Vagina (tissue), 2 donors: ENCODE measurements at regions not wholly inside any gene's neighbourhood (a gene's known extent, or its start where the extent isn't known, plus 50 kb on each side); places are given as distances from the start of the nearest gene placed in this dataset.

Experiments used
- DNase-seq, 2 donors: peaks; one replicate each; pipeline ENCODE4 v3.0.0-alpha.2; 2017; ENCODE audit errors: extremely low spot score in 2 of 2
- H3K27ac ChIP-seq: fragments of 200-600 bp; sonication (generic); one replicate; pipeline ENCODE4 v1.5.1; 2019
- H3K27me3 ChIP-seq: fragments of 200-600 bp; sonication (generic); one replicate; pipeline ENCODE4 v1.5.1; 2019
- H3K36me3 ChIP-seq, 2 donors: fragments of 200-600 bp; sonication (generic); one replicate each; pipeline ENCODE4 v1.5.1; 2017 to 2019
- H3K4me1 ChIP-seq: fragments of 200-600 bp; sonication (generic); one replicate; pipeline ENCODE4 v1.5.1; 2019
- H3K4me3 ChIP-seq, 2 donors: fragments of 200-600 bp; sonication (generic); 1 replicate in 1 of 2; 2 replicates in 1 of 2; pipeline ENCODE4 v1.5.1; 2016 to 2019
- H3K9me3 ChIP-seq: fragments of 200-600 bp; sonication (generic); one replicate; pipeline ENCODE4 v1.5.1; 2019
- POLR2A ChIP-seq, 2 donors: fragments of 450-650 bp; IDR thresholded peaks; one replicate each; pipeline ENCODE4 v1.6.1; 2017; ENCODE audit warnings: antibody characterized with exemption in 2 of 2, mild to moderate bottlenecking in 2 of 2, moderate library complexity in 2 of 2
- POLR2AphosphoS5 ChIP-seq, 2 donors: sonication (generic); formaldehyde crosslinking; IDR thresholded peaks; one replicate each; pipeline ENCODE4 v1.9.0; 2017; ENCODE audit warnings: antibody characterized with exemption in 2 of 2, mild to moderate bottlenecking in 2 of 2, low read depth in 1 of 2; ENCODE audit not compliant: insufficient read depth in 1 of 2
- intact Hi-C: fragments of 100-400 bp; cut with DNase I; formaldehyde crosslinking; loops from one replicate; pipeline ENCODE4 v1.15.1; 2023
- TF ChIP-seq, protein P1 (sequence below), 3 experiments: fragments of 450-650 bp in 2 of 3; fragments of 200-600 bp in 1 of 3; sonication (generic) in 1 of 3; IDR thresholded peaks; one replicate each; pipeline ENCODE4 v1.5.1; 2017 to 2019; ENCODE audit warnings: antibody characterized with exemption in 3 of 3, mild to moderate bottlenecking in 2 of 3, moderate library complexity in 2 of 3

DNA sequence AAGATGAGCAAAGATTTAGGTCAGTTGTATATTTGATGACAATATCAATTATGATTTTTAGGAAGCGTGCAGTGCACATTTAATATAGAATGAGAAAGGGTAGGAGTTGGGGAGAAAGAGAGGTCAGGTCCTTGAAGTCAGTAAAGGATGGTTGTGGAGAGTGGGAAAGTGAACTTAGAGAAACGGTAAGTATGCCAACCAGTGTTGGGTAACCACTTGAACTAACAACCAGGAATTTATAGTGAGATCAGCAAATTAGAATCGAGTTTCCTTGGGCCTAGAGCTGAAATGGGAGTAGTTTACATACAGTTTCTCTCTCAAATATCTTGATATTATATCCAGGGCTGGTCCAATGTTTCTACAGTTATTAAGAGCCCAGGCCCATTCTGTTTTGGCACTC, 188.5 kb upstream of the RBMS3 start:
- DNase-seq, result no peak
- H3K9me3 ChIP-seq, result no peaks in the 10 kb centered on the region
- no peaks in the 10 kb centered on the region for H3K36me3 ChIP-seq
- intact Hi-C loops, result no loop called here
- H3K27me3 ChIP-seq, result no peaks in the 10 kb centered on the region
- H3K4me1 ChIP-seq, result no peaks in the 10 kb centered on the region
- no peak for TF ChIP-seq POLR2A (IDR thresholded peaks at IDR 0.05)
- TF ChIP-seq, protein P1, sequence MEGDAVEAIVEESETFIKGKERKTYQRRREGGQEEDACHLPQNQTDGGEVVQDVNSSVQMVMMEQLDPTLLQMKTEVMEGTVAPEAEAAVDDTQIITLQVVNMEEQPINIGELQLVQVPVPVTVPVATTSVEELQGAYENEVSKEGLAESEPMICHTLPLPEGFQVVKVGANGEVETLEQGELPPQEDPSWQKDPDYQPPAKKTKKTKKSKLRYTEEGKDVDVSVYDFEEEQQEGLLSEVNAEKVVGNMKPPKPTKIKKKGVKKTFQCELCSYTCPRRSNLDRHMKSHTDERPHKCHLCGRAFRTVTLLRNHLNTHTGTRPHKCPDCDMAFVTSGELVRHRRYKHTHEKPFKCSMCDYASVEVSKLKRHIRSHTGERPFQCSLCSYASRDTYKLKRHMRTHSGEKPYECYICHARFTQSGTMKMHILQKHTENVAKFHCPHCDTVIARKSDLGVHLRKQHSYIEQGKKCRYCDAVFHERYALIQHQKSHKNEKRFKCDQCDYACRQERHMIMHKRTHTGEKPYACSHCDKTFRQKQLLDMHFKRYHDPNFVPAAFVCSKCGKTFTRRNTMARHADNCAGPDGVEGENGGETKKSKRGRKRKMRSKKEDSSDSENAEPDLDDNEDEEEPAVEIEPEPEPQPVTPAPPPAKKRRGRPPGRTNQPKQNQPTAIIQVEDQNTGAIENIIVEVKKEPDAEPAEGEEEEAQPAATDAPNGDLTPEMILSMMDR (IDR thresholded peaks at IDR 0.05), result no peak
- TF ChIP-seq POLR2AphosphoS5 (IDR thresholded peaks at IDR 0.05; ENCODE audit: insufficient read depth in 1 of 2, low read depth in 1 of 2), result no peak
- no peak overlapping the region for H3K4me3 ChIP-seq
- H3K27ac ChIP-seq, result no peak overlapping the region

DNA sequence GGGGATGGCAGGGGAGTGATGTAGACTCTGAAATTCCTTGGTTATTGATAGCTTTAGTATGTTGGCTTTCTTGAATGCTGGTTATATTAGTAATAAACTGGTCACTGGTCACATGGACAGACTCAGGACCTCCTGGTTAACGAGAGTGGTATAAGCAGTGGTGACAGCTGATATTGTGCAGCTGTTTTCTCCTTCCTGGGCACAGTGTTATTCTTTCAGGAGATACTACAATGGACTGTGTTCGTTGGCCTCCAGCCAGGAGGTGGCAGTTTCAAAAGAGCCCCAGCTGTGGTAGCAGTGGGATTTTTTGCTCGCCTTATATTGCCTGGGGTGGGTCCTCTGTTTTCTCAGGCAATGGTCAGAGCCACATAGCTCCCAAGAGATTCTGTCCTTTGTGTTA, 181.6 kb upstream of the RBMS3 start:
- Histone ChIP-seq H3K4me1 (no peaks in the 10 kb centered on the region), H3K27me3 (no peaks in the 10 kb centered on the region), H3K4me3 (no peak overlapping the region), H3K36me3 (no peaks in the 10 kb centered on the region), H3K27ac (no peak overlapping the region), H3K9me3 (no peaks in the 10 kb centered on the region)
- intact Hi-C loops, result no loop called here
- DNase-seq, result no peak
- TF ChIP-seq POLR2AphosphoS5 (IDR thresholded peaks at IDR 0.05; ENCODE audit: insufficient read depth in 1 of 2, low read depth in 1 of 2), result no peak
- TF ChIP-seq POLR2A (IDR thresholded peaks at IDR 0.05), result no peak
- TF ChIP-seq, protein P1 (IDR thresholded peaks at IDR 0.05), result no peak

DNA sequence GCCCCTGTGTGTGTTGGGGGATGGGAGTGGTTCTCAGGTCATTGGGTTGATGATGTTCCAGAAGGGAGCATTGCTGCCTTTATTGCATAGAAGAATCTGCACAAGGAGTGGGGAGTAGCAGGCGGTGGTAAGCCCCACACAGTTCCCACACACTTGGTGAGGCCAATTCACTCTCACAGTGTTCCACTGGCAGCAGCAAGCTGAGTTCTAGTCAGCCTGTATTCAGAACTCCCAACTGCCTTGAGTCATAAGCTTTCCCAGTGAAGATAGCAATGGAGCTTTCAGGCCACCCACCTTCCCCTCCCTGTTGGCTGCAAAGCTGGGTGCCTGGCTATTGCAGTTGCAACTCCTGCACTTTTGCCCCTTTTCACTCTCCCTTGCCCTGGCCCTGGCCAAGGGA, 181.1 kb upstream of the RBMS3 start:
- intact Hi-C loops, result no loop called here
- no peak for TF ChIP-seq POLR2A (IDR thresholded peaks at IDR 0.05)
- TF ChIP-seq, protein P1 (IDR thresholded peaks at IDR 0.05), result no peak
- TF ChIP-seq POLR2AphosphoS5 (IDR thresholded peaks at IDR 0.05; ENCODE audit: insufficient read depth in 1 of 2, low read depth in 1 of 2), result no peak

DNA sequence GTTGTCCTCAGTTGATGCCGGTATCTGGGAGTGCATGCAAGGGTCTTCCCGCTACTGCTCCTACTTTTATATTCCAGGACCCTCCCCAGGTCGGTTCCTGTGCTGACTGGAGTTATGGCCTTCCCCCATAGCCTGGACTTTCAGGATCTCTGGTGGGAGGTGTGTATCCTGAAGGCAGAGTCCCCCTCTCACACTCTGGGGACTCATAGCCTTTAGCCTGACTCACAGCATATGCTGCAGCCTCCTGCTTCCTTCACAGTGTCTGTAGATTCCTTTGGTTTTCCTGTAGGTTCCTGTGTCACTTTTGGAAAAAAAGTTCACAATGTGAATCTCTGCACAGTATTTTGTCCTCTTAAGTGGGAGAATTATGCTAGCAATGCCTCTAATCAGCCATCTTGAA, 180.6 kb upstream of the RBMS3 start:
- TF ChIP-seq POLR2AphosphoS5 (IDR thresholded peaks at IDR 0.05; ENCODE audit: insufficient read depth in 1 of 2, low read depth in 1 of 2) (no peak), POLR2A (IDR thresholded peaks at IDR 0.05) (no peak)
- TF ChIP-seq, protein P1 (IDR thresholded peaks at IDR 0.05), result no peak
- H3K36me3 ChIP-seq, result no peaks in the 10 kb centered on the region
- intact Hi-C loops, result no loop called here
- no peak overlapping the region for H3K4me3 ChIP-seq
- no peak overlapping the region for H3K27ac ChIP-seq
- no peaks in the 10 kb centered on the region for H3K27me3 ChIP-seq
- no peak for DNase-seq
- H3K4me1 ChIP-seq, result no peaks in the 10 kb centered on the region
- H3K9me3 ChIP-seq, result no peaks in the 10 kb centered on the region

More for the DNA sequence above, 181.1 kb upstream of the RBMS3 start:
- no peaks in the 10 kb centered on the region for H3K36me3 ChIP-seq
- no peaks in the 10 kb centered on the region for H3K27me3 ChIP-seq
- no peak overlapping the region for H3K4me3 ChIP-seq
- no peak for DNase-seq
- H3K9me3 ChIP-seq, result no peaks in the 10 kb centered on the region
- H3K4me1 ChIP-seq, result no peaks in the 10 kb centered on the region
- no peak overlapping the region for H3K27ac ChIP-seq

DNA sequence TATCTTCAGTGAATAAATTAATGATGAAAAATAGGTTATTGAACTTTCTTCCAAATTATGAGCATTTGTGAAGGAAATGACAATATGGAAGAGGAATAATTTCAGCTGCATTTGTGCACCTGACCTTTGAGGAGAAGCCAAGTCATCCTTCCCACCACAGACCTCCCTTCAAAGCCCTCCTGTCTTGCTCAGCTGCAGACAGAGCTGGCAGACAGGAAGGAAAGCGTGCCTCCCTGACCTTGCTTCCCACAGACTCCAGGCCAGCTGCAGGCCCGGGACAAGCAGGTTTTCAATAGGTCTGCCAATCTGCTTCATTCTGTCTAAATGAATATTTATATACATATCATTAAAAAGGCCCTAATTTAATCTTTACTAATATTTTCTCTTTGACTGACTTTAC, 152.9 kb upstream of the RBMS3 start:
- H3K9me3 ChIP-seq, result no peaks in the 10 kb centered on the region
- TF ChIP-seq POLR2AphosphoS5 (IDR thresholded peaks at IDR 0.05; ENCODE audit: insufficient read depth in 1 of 2, low read depth in 1 of 2) (no peak), POLR2A (IDR thresholded peaks at IDR 0.05) (no peak)
- TF ChIP-seq, protein P1 (IDR thresholded peaks at IDR 0.05), result no peak
- H3K27me3 ChIP-seq, result no peaks in the 10 kb centered on the region
- intact Hi-C loops, result no loop called here
- no peak for DNase-seq
- no peak overlapping the region for H3K4me3 ChIP-seq
- H3K36me3 ChIP-seq, result no peaks in the 10 kb centered on the region
- H3K4me1 ChIP-seq, result no peaks in the 10 kb centered on the region
- no peak overlapping the region for H3K27ac ChIP-seq
